Transverse colon (tissue), 4 donors: ENCODE measurements at regions not wholly inside any gene's neighbourhood (a gene's known extent, or its start where the extent isn't known, plus 50 kb on each side); places are given as distances from the start of the nearest gene placed in this dataset.

Source experiments
- CTCF ChIP-seq, 5 experiments: fragments of 200-600 bp in 3 of 5; fragments of 450-650 bp in 2 of 5; sonication (generic) in 3 of 5; IDR thresholded peaks; 1 replicate in 2 of 5; 2 replicates in 3 of 5; pipeline ENCODE4 v1.5.1; 2016 to 2017; ENCODE audit warnings: antibody characterized with exemption in 5 of 5, inconsistent platforms in 3 of 5, mild to moderate bottlenecking in 2 of 5, moderate library complexity in 1 of 5
- EP300 ChIP-seq: sonication (generic); formaldehyde crosslinking; IDR thresholded peaks from one replicate; pipeline ENCODE4 v1.6.1; 2017; ENCODE audit warnings: antibody characterized with exemption, low read depth
- POLR2A ChIP-seq: fragments of 450-650 bp; IDR thresholded peaks from one replicate; pipeline ENCODE4 v1.6.1; 2016; ENCODE audit warnings: antibody characterized with exemption, mild to moderate bottlenecking, moderate library complexity
- POLR2AphosphoS5 ChIP-seq, 3 donors: sonication (generic); formaldehyde crosslinking; IDR thresholded peaks; one replicate each; pipeline ENCODE4 v1.6.1; 2016; ENCODE audit warnings: antibody characterized with exemption in 3 of 3

GRCh38 chr7:131935180-131935579, 378.8 kb upstream of the PODXL start:
- TF ChIP-seq POLR2AphosphoS5 (IDR thresholded peaks at IDR 0.05): no peak
- no peak for TF ChIP-seq POLR2A
- no peak for TF ChIP-seq CTCF (IDR thresholded peaks at IDR 0.05)
- no peak for TF ChIP-seq EP300
